Sciatic nerve (tissue), 2 donors: ENCODE measurements at regions not wholly inside any gene's neighbourhood (a gene's known extent, or its start where the extent isn't known, plus 50 kb on each side); places are given as distances from the start of the nearest gene placed in this dataset.
"Not testable (repeated sequence)": the region's sequence is repeated elsewhere in the genome, so short reads cannot be mapped to it uniquely, and the experiment has no call there.

Experiments
- ATAC-seq: fragments of 200-7000 bp; cut with Tn5 transposase; one replicate; pipeline ENCODE4 v1.9.1; 2020; ENCODE audit warnings: mild to moderate bottlenecking, moderate library complexity
- DNase-seq: peaks from one replicate; pipeline ENCODE4 v3.0.0-alpha.2; 2020; ENCODE audit warnings: low spot score
- intact Hi-C: fragments of 100-400 bp; cut with DNase I; formaldehyde crosslinking; loops from one replicate; pipeline ENCODE4 v1.14.2; 2022
- donor health status: DM: no; HTN: no; CAD: no.
- donor health status: DM: no; HTN: no; CAD: no.

DNA sequence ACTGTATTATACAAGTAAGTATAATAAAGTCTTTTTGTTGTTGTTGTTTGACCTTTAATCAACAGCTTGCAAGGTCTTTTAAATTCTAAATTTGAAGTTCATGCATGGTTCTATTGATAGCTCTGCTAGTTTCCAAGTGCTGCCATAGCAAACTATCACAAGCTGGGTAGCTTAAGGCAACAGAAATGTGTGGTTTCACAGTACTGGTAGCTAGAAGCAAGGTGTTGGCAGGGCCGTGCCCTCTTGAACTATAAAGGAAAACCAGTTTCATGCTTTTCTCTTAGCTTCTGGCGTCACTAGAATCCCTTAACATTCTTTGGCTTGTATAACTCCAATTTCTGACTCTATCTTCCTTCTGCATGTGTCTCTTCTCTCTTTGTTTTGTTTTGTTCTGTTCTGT is 1021.9 kb upstream of the AUTS2 start:
- DNase-seq (no peak), ATAC-seq (no peak)
- intact Hi-C loops: loop anchor here (2.0 kb wide), 1 partner anchor 24 kb away; no protein-coding TSS in a partner anchor

DNA sequence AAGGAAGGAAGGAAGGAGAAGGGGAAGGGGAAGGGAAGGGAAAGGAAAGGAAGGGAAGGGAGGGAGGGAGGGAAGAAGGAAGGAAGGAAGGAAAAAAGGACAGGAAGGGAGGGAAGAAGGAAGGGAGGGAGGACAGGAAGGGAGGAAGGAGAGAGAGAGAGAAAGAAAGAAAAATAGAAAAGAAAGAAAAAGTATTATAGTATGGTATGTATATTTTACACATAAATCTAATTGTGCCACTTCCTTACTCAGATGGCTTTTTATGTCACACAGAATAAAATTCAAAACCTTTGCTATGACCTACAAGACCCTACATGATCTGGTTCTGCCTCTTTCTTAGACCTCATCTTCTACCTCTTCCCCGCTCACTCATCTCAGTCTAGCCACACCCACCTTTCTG is 1016.9 kb upstream of the AUTS2 start:
- intact Hi-C loops: no loop called here
- ATAC-seq: no peak
- no peak for DNase-seq

DNA sequence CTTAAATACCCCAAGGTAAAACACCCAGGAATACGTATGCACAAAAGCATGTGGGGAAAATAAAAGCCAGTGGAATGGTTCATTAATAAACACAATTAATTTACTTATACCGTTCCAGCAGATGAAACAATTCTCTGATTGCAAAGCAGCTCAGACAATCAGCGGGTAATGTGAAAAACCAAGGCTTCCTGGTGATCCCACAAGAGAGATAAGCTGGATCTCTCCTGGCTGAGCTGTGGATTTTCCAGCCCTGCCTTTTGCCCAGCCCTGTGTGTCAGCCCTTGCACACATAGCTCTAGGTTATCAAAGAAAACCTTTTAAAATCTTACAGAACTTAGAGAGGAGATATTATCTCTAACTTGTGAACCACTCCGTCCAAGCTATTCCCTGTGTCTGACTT is 1010.7 kb upstream of the AUTS2 start:
- no peak for ATAC-seq
- intact Hi-C loops: no loop called here
- DNase-seq: no peak

DNA sequence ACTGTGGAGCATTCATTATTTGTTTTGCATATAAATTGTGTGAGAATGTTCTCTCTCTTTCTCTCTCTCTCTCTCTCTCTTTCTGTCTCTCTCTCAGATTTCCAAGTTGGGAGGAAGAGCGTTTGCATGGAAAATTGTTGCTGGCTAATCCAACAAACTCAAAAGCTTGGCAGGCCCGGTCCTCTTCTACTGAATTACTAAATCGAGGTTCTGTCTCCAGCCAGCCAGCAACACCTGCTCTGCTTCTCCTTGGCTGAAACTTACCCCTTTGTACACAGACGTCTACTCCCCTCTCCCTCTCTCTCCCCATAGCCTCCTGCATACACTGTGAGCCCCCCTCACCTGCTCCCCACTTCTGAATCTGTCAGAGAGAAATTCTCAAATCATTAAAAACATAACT is 996.4 kb upstream of the AUTS2 start:
- DNase-seq (no peak), ATAC-seq (peak; percentile 38)
- intact Hi-C loops: loop anchor here (2.0 kb wide), 1 partner anchor 25 kb away; no protein-coding TSS in a partner anchor

DNA sequence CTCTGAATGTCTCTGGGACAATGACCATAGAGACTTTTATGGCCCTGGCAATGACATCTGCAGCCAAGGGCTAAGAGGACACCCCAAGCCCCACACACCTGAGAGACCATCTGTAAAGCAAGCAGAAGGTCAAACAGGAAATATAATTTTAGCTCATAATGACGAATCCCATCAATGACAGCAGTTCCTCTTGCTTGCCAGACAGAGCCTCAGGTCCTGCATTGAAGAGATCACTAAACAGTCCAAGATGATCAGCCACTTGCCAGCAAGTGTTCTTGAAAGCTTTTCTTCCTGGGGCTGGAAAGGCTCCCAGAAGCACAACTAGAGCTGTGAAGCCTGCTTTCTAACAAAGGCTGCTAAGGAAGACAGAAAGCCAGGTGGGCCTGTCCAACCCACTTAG is 993.7 kb upstream of the AUTS2 start:
- ATAC-seq (no peak), DNase-seq (no peak)
- intact Hi-C loops: no loop called here

DNA sequence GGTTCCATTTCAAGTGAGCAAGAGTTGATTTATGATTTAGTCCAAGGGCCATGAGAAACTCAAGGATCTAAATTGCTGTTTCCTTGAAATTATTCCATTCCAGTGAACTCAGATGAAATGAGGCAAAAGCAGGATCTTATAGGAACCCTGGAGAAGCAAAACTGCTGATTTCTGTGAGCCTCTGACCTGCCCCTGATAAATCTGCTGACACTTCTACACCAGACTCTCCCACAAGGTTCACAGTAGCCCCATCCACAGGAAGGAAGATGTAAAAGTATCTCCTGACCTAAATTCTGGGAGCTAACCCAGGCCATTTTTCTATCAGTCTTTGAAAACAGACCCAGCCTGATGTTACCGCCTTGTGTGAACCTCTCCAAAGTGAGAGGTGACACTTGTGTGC is 987.6 kb upstream of the AUTS2 start:
- ATAC-seq: no peak
- intact Hi-C loops: no loop called here
- DNase-seq: no peak

DNA sequence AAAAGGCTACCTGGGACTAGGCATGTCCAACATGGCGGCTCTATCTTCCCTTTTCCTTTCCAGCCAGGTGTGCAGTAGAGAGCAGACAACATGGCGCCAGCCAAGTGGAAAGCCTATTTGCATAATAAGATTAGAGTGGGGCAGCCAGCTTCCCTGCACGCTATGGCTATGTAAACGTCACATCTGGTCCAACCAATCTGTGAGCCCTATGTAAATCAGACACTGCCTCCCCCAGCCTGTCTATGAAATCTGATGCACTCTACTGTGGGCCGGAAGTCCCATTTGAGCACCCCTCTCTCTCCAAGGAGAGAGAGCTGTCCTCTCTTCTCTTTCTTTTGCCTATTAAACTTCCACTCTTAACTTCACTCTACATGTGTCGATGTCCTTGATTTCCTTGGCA is 984.9 kb upstream of the AUTS2 start:
- no peak for ATAC-seq
- intact Hi-C loops: no loop called here
- no peak for DNase-seq

DNA sequence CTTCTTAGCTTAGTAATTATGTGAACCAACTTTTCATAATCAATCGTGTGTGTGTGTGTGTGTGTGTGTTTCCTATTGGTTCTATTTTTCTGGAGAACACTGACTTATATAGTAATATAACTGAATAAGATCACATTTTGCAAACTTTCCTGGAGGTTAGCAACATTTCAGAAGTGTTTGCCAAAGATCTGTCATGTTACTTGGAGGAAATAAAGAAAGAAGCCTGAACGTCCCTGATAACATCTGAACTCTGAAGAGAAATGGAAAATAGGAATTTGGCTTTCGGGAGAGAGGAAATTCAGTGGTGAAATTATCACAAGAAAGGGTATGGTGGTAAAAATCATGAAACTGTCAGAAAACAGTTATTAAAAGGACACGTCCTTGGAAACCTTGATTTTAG is 984.4 kb upstream of the AUTS2 start:
- DNase-seq: no peak
- ATAC-seq: no peak
- intact Hi-C loops: no loop called here

DNA sequence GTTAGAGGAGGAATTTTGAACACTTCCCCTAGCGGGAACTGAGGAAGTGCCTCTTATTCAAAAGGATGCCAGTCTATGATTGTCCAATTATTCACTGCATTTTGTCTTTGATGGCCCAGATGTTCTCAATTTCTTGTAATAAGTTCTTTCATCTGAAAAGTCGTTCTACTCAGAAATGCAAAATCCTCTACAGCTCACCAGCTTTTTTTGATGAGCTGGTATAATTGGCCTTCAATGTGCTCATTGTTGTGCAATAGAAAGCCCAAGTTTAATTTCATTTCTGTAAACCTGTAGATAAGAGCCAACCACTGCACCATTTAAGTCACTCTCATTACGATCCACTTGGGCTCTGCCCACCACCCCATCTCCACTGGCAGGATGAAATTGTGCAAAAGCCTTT is 978.7 kb upstream of the AUTS2 start:
- intact Hi-C loops: no loop called here
- no peak for DNase-seq
- ATAC-seq: no peak

DNA sequence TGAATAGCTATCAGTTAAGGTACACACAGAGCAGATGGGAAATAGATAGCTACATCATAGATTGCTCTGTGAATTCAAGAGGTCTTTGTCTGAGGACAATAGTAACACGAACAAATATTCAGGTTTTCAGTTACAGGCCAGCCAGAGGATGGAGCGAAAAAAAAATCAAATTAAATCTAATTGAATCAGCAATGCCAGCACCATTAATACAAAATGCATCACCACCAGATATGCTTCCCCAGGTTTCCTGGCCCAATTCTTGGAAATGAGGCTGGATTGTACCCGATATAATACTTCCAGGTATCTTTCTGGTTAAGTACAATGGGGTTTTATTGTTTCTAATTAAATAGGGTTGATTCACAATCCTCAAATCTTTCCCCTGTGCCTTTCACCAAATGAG is 975.8 kb upstream of the AUTS2 start:
- ATAC-seq: no peak
- intact Hi-C loops: no loop called here
- no peak for DNase-seq

DNA sequence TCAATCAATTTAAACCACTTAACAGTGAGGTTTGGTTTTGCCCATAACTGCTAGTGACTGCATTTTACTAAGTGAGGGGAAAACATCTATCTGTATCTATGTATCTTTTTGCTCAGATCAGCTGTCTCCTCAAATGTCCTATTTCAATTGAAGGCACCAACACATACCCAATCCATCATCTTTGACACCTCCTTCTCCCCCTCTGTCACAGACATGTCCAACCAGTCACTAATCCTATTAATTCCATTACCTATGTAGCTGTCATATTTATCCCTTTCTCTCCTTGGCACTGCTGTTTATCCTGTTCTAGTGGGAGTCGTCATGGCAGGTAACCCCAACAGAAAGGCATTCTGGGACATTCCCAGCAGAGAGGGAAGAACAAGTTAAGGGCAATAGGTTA is 975.2 kb upstream of the AUTS2 start:
- intact Hi-C loops: no loop called here
- DNase-seq (no peak), ATAC-seq (no peak)

DNA sequence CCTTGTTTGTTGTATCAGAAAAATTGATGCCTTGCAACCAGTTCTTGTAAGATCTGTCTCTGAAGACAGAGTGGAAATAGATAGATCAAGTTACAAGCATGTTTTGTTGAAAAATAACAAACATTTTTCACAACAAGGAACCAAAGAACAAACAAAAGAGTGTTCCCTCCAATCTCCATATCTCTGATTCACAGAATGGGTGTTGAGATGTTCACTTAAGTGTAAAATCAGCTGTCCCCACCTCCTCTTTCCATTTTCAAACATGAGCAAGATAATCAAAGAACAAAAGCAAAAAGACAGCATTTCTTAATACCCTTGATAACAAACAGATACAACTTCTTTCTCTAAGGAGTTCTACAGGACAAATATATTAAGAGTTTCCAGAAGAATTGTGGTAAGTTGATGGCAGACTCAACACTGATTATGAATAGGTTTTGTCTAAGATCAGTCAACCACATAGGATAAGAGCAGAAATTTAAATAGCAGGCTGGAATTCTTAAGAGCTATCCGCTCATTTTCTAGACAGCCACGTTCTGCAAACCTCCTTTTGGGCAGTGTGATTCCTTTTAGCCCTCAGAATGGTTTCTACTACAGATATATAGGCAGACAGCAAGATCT is 970.9 kb upstream of the AUTS2 start:
- DNase-seq: no peak
- no peak for ATAC-seq
- intact Hi-C loops: no loop called here

DNA sequence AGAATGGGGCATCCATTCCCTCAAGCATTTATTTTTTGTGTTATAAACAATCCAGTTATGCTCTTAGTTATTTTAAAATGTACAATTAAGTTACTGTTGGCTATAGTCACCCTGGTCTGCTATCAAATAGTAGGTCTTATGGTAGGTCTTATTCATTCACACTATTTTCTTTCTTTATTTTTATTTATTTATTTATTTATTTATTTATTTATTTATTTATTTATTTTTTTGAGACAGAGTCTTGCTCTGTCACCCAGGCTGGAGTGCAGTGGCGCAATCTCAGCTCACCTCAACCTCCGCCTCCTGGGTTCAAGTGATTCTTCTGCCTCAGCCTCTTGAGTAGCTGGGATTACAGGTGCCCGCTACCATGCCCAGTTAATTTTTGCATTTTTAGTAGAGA is 967.4 kb upstream of the AUTS2 start:
- intact Hi-C loops, ATAC-seq, DNase-seq: not testable (repeated sequence)

DNA sequence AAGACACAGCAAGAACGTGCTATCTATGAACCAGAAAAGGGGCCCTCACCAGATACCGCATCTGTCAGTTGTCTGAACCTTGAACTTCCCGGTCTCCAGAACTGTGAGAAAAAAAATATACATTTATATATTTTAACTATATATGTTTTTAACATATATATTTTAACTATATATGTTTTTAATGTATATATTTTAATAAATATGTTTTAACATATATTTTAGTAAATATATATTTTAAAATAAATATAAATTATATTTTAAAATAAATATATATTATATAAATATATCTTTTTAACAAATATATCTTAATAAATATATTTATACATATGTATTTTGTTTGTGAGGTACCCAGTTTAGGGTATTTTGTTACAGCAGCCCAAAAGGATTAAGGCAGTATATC is 958.2 kb upstream of the AUTS2 start:
- DNase-seq (no peak), ATAC-seq (no peak)
- intact Hi-C loops: no loop called here

DNA sequence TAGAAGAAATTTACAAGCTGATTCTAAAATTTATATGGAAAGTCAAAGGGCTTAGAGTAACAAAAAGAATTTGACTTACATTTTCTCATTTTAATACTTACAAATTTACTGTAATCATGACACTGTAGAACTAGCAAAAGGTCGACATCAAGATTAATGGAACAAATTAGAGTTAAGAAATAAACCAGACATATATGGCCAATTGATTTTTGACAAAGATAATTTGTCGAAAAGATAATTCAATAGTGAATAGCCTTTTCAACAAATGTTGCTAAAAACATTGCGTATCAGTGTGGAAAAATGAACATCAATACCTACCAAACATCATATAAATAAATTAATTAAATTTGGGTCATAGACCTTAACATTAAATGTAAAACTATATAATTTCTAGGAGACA is 955.5 kb upstream of the AUTS2 start:
- intact Hi-C loops: no loop called here
- ATAC-seq: no peak
- no peak for DNase-seq

DNA sequence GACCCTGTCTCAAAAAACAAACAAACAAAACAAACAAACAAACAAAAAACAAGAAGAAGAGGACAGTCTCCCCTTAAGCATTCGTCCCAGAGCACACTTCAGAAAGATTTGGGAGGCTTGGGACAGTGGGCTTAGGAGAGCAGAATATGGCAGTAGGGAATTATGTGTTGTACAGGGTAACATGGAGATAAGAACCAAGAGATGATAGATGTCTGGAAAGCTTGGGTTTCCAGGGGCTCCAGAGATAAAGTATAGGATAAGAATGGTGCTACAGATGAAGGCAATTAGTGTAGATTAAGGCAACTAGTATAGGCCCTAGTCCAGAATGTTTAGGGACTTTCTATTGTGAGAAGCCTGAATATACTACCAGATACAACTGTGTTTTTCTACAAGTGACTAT is 934.9 kb upstream of the AUTS2 start:
- no peak for ATAC-seq
- intact Hi-C loops: no loop called here

DNA sequence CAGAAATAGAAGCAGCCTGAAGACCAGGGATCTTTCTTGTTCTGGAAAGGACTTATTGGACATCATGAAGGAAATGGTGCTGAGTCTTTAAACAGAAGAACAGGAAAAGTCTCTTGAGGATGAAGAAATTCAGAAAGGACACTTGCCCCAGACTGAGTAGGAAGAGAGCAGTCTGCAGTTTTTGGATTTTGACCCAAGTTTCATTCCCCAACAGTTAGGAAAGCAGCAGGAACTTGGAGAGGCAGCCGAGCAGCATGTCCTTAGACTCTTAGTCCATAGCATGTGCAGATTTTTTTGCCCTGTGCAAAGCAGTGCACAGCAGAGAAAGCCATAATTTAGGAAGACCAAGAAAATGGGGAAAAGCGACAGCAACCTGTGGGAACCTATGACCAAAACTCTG is 927.2 kb upstream of the AUTS2 start:
- intact Hi-C loops: no loop called here
- ATAC-seq: peak; percentile 64
- no peak for DNase-seq

More for the DNA sequence above, 934.9 kb upstream of the AUTS2 start:
- no peak for DNase-seq

DNA sequence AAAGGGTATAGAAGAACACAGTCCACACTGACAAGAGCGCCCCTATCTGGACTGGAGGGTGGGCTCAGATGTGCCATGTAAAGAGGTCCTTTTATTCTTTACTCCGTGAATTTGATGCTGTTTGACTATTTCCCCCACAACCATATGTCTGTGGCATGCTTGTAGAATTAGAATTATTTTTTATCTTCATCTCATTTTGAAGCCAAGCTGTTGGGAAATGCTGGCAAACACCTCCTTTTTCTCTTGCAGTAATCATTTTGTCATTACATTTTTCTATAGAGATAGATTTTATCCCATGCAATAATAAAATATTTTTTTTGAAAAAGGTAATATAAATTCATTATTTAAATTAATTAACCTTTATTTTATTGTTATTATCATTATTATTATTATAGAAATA is 926.6 kb upstream of the AUTS2 start:
- intact Hi-C loops: no loop called here
- DNase-seq: no peak
- ATAC-seq: no peak

DNA sequence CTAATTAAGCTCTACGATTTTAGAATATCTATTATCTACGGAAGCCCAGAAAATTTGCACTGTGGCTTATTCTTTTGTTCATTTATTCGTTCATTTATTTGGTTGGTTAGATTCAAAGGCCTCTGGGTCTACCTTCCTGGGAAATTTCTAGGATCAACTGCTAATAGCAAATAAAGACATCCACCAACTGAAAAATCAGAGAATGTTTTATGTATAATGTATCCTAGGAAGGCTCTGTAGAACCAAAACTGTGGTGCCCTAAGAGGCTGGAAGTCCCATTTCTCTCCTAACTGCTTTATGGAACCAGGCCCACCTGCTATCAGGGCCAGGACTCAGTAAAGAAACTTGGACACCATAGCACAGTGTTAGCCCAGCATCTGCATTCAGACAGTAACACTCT is 923.4 kb upstream of the AUTS2 start:
- ATAC-seq: no peak
- no peak for DNase-seq
- intact Hi-C loops: no loop called here

DNA sequence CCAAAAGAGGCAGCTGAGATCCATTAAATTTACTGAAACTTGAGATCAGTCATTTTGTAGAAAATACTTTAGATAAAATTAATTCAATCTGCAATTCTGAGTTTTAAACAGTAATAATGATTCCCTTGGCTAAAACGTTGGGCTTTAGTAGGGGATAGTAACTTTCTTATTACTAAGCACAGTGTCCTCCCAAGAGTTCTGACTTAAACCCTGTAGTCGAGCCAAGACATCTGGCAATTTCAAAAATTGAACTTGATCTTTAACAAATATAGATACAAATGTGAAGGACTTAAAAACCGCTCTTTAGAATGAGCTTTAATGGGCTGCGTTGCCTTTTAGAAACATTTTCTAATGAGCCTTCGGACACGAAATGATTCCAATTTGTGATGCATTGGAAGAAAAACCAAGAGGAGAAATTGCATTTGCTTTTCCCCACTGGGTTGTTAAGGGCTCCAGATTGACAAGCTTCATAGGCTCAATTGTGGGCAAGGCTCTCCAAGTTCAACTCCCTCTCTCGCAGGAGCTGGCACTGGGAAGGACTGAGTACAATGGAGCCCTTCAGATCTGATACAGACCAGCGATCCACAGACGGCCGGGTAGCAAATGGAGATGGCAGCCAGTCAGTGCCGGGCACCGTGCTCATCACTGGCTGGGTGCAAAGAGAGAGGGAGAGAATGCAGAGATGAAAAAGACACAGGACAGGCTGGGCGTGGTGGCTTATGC is 921.3 kb upstream of the AUTS2 start:
- DNase-seq (no peak), ATAC-seq (peak; percentile 65)
- intact Hi-C loops: no loop called here

DNA sequence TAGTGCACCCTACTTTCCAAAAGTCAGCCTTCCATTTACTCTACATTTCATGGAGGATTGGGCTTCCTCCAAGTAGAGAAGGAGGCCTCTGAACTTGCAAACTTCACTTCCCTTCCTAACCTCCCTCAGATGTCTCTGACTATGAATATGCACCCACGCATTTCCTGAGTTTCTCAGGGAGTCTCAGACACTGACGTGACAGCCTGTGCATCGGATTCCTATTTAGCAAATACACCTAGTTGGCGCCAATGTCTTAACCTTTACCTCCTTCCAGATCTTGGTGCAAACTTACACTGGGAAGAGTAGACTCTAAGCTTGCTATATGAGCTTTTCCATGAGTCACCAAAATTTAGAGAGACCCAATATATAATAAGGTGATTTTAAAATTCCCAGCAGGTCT is 920.1 kb upstream of the AUTS2 start:
- intact Hi-C loops: no loop called here
- ATAC-seq (no peak), DNase-seq (no peak)
